ENCODE measurements at regions not wholly inside any gene's neighbourhood (a gene's known extent, or its start where the extent isn't known, plus 50 kb on each side); places are given as distances from the start of the nearest gene placed in this dataset.

DNA sequence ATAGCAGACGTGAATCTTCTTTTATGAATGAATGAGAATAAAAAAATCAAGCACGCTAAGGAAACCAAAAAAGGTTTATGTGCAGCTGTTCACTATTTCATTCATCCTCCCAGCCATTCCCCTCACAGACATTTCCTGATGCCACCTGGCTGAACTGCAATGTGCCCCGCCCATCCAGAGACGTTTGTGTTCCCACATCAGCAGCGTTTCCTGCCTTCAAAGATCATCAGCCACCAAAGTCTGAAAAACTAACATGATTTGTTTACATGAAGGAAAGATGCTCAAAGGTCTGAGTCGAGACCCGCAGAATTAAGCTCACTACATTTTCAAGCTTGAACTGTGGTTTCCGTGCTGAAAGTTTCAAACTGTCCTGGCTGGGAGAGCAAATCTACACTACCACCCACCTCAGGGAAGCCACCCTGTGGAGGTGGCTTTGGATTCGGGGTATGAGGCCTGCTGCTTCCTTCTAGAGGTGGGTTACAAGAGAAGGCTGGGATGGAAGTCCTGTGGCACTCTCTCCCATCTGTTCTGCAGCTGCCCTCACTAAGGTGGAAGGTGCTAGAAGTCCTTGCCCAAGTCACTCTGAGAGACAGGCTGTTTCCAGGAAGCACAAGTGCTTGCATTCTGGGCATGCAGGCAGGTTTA, 201.3 kb upstream of the OSR1 start:
- Histone ChIP-seq H3K36me3 (ENCODE audit: control insufficient read depth, insufficient read depth, low read length) (no peaks in the 10 kb centered on the region), H3K9ac (ENCODE audit: extremely low read depth, low read length, poor library complexity, severe bottlenecking) (no peak overlapping the region), H3K9me3 (ENCODE audit: control insufficient read depth, low read length) (no peaks in the 10 kb centered on the region), H3K27ac (ENCODE audit: low read depth, low read length) (no peak overlapping the region), H3K4me3 (ENCODE audit: low read length) (no peak overlapping the region), H3K27me3 (ENCODE audit: control insufficient read depth, insufficient read depth, low read length, poor library complexity, severe bottlenecking) (no peaks in the 10 kb centered on the region), H3K4me1 (ENCODE audit: control insufficient read depth, insufficient read depth, low read length) (no peaks in the 10 kb centered on the region)
- 80 to 87% methylated on average over 3 to 9 of the region's 9 CpGs for WGBS, 2 experiments (ENCODE audit: insufficient coverage in 1 of 2, insufficient read length in 1 of 2)
- Mint-ChIP-seq H3K27ac (no peak overlapping the region), H3K9me3 (no peaks in the 10 kb centered on the region), H3K4me3 (no peak overlapping the region), H3K27me3 (ENCODE audit: insufficient read depth) (peaks cover 3% of the 10 kb centered on the region), H3K4me1 (no peaks in the 10 kb centered on the region), H3K36me3 (ENCODE audit: low read depth) (no peaks in the 10 kb centered on the region)
- no peak for DNase-seq
- TF ChIP-seq, protein P1, sequence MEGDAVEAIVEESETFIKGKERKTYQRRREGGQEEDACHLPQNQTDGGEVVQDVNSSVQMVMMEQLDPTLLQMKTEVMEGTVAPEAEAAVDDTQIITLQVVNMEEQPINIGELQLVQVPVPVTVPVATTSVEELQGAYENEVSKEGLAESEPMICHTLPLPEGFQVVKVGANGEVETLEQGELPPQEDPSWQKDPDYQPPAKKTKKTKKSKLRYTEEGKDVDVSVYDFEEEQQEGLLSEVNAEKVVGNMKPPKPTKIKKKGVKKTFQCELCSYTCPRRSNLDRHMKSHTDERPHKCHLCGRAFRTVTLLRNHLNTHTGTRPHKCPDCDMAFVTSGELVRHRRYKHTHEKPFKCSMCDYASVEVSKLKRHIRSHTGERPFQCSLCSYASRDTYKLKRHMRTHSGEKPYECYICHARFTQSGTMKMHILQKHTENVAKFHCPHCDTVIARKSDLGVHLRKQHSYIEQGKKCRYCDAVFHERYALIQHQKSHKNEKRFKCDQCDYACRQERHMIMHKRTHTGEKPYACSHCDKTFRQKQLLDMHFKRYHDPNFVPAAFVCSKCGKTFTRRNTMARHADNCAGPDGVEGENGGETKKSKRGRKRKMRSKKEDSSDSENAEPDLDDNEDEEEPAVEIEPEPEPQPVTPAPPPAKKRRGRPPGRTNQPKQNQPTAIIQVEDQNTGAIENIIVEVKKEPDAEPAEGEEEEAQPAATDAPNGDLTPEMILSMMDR (conservative IDR thresholded peaks at IDR 0.05), result no peak

DNA sequence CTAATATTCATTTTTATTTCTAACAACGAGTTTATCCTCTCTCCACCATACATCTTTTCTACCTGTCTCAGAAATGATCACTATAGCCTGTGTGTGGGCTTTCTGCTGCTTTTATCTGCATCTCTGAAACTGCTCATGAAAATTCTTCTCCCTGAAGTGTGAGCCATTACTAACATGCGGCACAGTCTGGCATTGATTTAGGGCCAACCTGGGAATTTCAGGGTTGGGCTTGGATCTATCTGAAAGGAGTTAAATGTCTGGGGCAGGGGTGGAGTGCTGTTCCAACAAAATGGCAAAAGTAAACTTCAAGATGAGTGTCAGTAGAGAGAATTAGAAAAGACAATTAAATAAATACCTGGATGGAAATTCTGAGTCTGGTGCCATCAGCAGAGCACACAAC, 198.2 kb upstream of the OSR1 start:
- TF ChIP-seq, protein P1 (conservative IDR thresholded peaks at IDR 0.05), result no peak
- Mint-ChIP-seq H3K36me3 (ENCODE audit: low read depth) (no peaks in the 10 kb centered on the region), H3K9me3 (no peaks in the 10 kb centered on the region), H3K4me3 (no peak overlapping the region), H3K27ac (no peak overlapping the region), H3K4me1 (peaks cover 3% of the 10 kb centered on the region), H3K27me3 (ENCODE audit: insufficient read depth) (peaks cover 2% of the 10 kb centered on the region)
- H3K9me3 ChIP-seq (ENCODE audit: control insufficient read depth, low read length), result no peaks in the 10 kb centered on the region
- no peaks in the 10 kb centered on the region for H3K36me3 ChIP-seq (ENCODE audit: control insufficient read depth, insufficient read depth, low read length)
- H3K4me1 ChIP-seq (ENCODE audit: control insufficient read depth, insufficient read depth, low read length), result no peaks in the 10 kb centered on the region
- no peak overlapping the region for H3K27ac ChIP-seq (ENCODE audit: low read depth, low read length)
- no peak overlapping the region for H3K4me3 ChIP-seq (ENCODE audit: low read length)
- H3K9ac ChIP-seq (ENCODE audit: extremely low read depth, low read length, poor library complexity, severe bottlenecking), result no peak overlapping the region
- whole genome bisulfite sequencing, 2 experiments (ENCODE audit: insufficient coverage in 1 of 2, insufficient read length in 1 of 2), result 91 to 94% methylated on average over 2 of the region's 2 CpGs
- no peak for DNase-seq
- no peaks in the 10 kb centered on the region for H3K27me3 ChIP-seq (ENCODE audit: control insufficient read depth, insufficient read depth, low read length, poor library complexity, severe bottlenecking)

DNA sequence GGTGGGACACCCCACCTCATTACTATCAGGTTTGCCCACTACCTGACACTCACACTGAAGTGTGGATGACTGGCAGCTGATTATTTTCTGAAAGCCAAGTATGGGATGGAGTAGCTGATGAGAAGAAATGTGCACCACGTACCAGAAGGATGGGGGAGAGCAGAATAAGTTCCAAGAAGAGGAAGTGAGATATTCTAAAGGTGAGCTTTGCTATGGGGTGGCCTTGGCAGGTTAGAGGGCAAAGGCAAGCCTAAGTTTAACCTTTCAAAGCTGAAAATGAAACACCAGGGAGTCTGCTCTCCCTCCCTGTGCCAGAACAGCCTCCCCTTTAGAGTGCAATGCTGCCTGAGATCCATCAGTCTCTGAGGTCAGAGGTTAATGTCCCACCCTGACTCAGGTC, 196.1 kb upstream of the OSR1 start:
- H3K27ac Mint-ChIP-seq, result no peak overlapping the region
- 63 to 97% methylated on average over 1 of the region's 1 CpG for WGBS, 2 experiments (ENCODE audit: insufficient coverage in 1 of 2, insufficient read length in 1 of 2)
- H3K27me3 ChIP-seq (ENCODE audit: control insufficient read depth, insufficient read depth, low read length, poor library complexity, severe bottlenecking), result no peaks in the 10 kb centered on the region
- no peaks in the 10 kb centered on the region for H3K4me1 ChIP-seq (ENCODE audit: control insufficient read depth, insufficient read depth, low read length)
- no peak overlapping the region for H3K4me3 ChIP-seq (ENCODE audit: low read length)
- no peak overlapping the region for H3K27ac ChIP-seq (ENCODE audit: low read depth, low read length)
- no peak overlapping the region for H3K9ac ChIP-seq (ENCODE audit: extremely low read depth, low read length, poor library complexity, severe bottlenecking)
- TF ChIP-seq, protein P1 (conservative IDR thresholded peaks at IDR 0.05), result no peak
- H3K36me3 ChIP-seq (ENCODE audit: control insufficient read depth, insufficient read depth, low read length), result no peaks in the 10 kb centered on the region
- peaks cover 4% of the 10 kb centered on the region for H3K4me1 Mint-ChIP-seq
- no peak for DNase-seq
- peaks cover 4% of the 10 kb centered on the region for H3K27me3 Mint-ChIP-seq (ENCODE audit: insufficient read depth)
- H3K9me3 Mint-ChIP-seq, result no peaks in the 10 kb centered on the region
- no peaks in the 10 kb centered on the region for H3K9me3 ChIP-seq (ENCODE audit: control insufficient read depth, low read length)
- no peak overlapping the region for H3K4me3 Mint-ChIP-seq
- no peaks in the 10 kb centered on the region for H3K36me3 Mint-ChIP-seq (ENCODE audit: low read depth)
